ENCODE measurements at regions not wholly inside any gene's neighbourhood (a gene's known extent, or its start where the extent isn't known, plus 50 kb on each side); places are given as distances from the start of the nearest gene placed in this dataset.

- TF ChIP-seq ARNTL (CRISPR knock-in tag; IDR thresholded peaks at IDR 0.05; ENCODE audit: borderline replicate concordance, low read depth), result no peak
- TF ChIP-seq ZNF70 (CRISPR knock-in tag; IDR thresholded peaks at IDR 0.05), result no peak
Measured at GRCh38 chr7:109898-110556, 82.3 kb upstream of the FAM20C start.
